ENCODE measurements at regions not wholly inside any gene's neighbourhood (a gene's known extent, or its start where the extent isn't known, plus 50 kb on each side); places are given as distances from the start of the nearest gene placed in this dataset.
"Not testable (repeated sequence)": the region's sequence is repeated elsewhere in the genome, so short reads cannot be mapped to it uniquely, and the experiment has no call there.

DNA sequence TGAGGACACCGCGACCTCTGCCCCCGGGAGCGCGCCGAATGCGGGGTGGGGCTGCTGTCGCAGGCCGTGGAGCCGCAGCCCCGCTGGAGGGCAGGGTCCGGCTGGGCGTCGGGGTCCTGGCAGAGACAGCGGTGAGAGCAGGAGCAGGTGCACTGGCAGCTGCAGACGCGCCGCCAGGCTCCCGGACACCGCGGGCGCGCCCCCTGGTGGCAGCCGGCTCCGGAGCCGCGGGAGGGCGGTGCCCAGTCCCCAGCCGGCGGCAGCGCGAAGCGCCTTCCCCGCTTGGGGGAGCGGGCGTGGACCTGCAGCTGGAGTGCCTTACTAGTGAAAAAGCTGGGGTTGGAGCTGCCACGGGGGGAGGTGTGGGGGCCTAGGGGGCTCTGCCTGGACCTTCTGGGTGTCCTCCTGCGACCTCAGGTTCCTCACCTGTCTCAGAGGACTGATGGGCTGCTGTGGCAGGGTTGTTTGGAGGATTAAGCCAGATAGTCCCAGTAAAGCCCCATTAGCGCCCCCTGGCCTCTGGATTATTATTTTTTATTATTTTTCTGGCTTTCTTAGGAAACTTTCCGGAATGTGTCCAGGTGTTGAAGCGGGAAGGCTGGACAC is 274.2 kb downstream of the CCDC74A start:
- Histone ChIP-seq H3K4me3 (peak overlapping the region in 3 of 4 donors; percentile 42 to 49 (median 43)), H3K4me1 (peaks cover 7 to 16% (median 14%) of the 10 kb centered on the region in 4 donors)
- H3K27ac ChIP-seq, H3K9me3 ChIP-seq, H3K27me3 ChIP-seq, H3K36me3 ChIP-seq: not testable (repeated sequence)
- 5 to 13% methylated on average over 3 to 4 of the region's 41 CpGs for WGBS, 2 donors
- ATAC-seq (ENCODE audit: low FRiP score in 2 of 2) (peak; percentile 62 to 92), DNase-seq (peak; percentile 67 to 96)
- TF ChIP-seq CTCF (IDR thresholded peaks at IDR 0.05) = peak; percentile 79 to 93 (median 84)

GRCh38 chr2:131802351-131802836 is 274.7 kb downstream of the CCDC74A start:
- H3K27me3 ChIP-seq, H3K27ac ChIP-seq, H3K9me3 ChIP-seq, H3K36me3 ChIP-seq: not testable (repeated sequence)
- DNase-seq (peak; percentile 63 to 90), ATAC-seq (ENCODE audit: low FRiP score in 2 of 2) (peak in 1 of 2 donors; percentile 82)
- H3K4me3 ChIP-seq = peak overlapping the region in 3 of 4 donors; percentile 42 to 49 (median 43)
- peaks cover 7 to 16% (median 14%) of the 10 kb centered on the region in 4 donors for H3K4me1 ChIP-seq
- WGBS, 2 donors = 6 to 12% methylated on average over 20 to 30 of the region's 34 CpGs

GRCh38 chr2:131803237-131803636 is 275.5 kb downstream of the CCDC74A start:
- H3K27me3 ChIP-seq; ATAC-seq (ENCODE audit: low FRiP score in 2 of 2); H3K27ac ChIP-seq; DNase-seq; H3K4me3 ChIP-seq; H3K36me3 ChIP-seq; H3K9me3 ChIP-seq: not testable (repeated sequence)
- peaks cover 7 to 16% (median 14%) of the 10 kb centered on the region in 4 donors for H3K4me1 ChIP-seq
- 72 to 80% methylated on average over 5 of the region's 5 CpGs for WGBS, 2 donors

- not testable (repeated sequence) for H3K27me3 ChIP-seq; H3K36me3 ChIP-seq; H3K4me1 ChIP-seq; DNase-seq; H3K9me3 ChIP-seq; H3K4me3 ChIP-seq; H3K27ac ChIP-seq; ATAC-seq (ENCODE audit: low FRiP score in 2 of 2)
- 74 to 79% methylated on average over 2 of the region's 2 CpGs for WGBS, 2 donors
These were observed 284.9 kb downstream of the CCDC74A start for GRCh38 chr2:131812605-131813004.

DNA sequence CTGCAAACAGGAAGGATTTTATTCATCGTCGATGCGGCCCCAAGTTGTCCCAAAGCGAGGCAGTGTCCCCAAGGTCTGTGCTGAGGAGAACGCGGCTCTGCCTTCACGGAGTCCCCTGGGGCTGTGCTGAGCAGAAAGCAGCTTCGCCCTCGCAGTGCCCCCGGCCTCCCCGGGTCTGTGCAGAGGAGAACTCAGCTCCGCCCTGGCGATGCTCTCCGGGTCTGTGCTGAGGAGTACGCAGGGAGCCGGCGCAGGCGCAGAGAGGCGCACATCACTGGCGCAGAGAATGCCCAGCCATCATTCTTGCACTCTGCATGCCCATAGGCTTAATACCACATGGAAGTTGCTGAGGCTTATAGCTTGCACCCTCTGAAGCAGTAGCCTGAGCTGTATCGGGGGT is 285.7 kb downstream of the CCDC74A start:
- not testable (repeated sequence) for H3K27ac ChIP-seq; H3K4me3 ChIP-seq; H3K9me3 ChIP-seq; H3K27me3 ChIP-seq; ATAC-seq (ENCODE audit: low FRiP score in 2 of 2); H3K36me3 ChIP-seq; H3K4me1 ChIP-seq
- peak in 1 of 2 donors; percentile 62 for DNase-seq
- 92 to 93% methylated on average over 7 to 21 of the region's 21 CpGs for WGBS, 2 donors

DNA sequence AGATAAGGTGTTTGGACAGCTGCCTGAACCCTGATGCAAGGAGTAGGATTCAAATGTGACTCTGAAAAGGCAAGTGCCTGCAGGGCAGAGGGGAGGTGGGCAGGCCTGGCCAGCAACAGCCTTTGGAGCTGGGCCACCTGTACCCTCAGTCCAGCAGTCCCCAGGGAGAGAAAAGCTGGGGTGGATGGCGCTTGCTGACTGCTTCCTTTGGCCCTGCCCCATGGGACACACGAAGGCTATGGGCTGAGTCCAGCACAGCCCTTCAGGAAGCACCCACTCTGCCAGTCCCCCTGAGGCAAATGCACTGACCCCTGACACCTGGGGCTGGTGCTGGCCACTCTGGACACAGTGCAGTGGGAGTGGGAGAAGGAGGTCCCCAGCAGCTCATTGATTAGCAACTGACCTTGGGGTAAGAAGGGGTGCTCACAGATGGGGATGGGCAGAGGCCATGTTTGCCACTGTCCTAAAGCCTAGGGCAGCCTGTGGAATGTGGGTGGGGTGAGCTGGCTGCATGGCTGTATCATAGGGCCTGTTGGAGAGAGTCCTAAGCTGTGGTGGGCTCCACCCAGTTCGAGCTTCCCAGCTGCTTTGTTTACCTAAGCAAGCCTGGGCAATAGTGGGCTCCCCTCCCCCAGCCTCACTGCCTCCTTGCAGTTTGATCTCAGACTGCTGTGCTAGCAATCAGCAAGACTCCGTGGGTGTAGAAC is 290.7 kb downstream of the CCDC74A start:
- H3K9me3 ChIP-seq, H3K36me3 ChIP-seq, H3K4me3 ChIP-seq, H3K27ac ChIP-seq, H3K4me1 ChIP-seq, H3K27me3 ChIP-seq: not testable (repeated sequence)
- DNase-seq = peak in 1 of 2 donors; percentile 23
- 48 to 86% methylated on average over 1 to 2 of the region's 4 CpGs for WGBS, 2 donors
- ATAC-seq (ENCODE audit: low FRiP score in 2 of 2) = peak; percentile 14 to 53

- not testable (repeated sequence) for H3K4me1 ChIP-seq; H3K27ac ChIP-seq; H3K36me3 ChIP-seq; H3K9me3 ChIP-seq; ATAC-seq (ENCODE audit: low FRiP score in 2 of 2); H3K27me3 ChIP-seq; H3K4me3 ChIP-seq
- DNase-seq = peak in 1 of 2 donors; percentile 38
- 38 to 58% methylated on average over 2 of the region's 3 CpGs for WGBS, 2 donors
These were observed 294.6 kb downstream of the CCDC74A start for GRCh38 chr2:131822237-131822721.

- H3K36me3 ChIP-seq; H3K4me3 ChIP-seq; H3K27me3 ChIP-seq; H3K9me3 ChIP-seq; H3K4me1 ChIP-seq; ATAC-seq (ENCODE audit: low FRiP score in 2 of 2); H3K27ac ChIP-seq: not testable (repeated sequence)
- peak in 1 of 2 donors; percentile 51 for DNase-seq
- 93 to 100% methylated on average over 1 to 2 of the region's 2 CpGs for WGBS, 2 donors
These were observed 295.4 kb downstream of the CCDC74A start for GRCh38 chr2:131823058-131823457.

GRCh38 chr2:131824986-131825385 is 297.3 kb downstream of the CCDC74A start:
- H3K9me3 ChIP-seq; H3K27ac ChIP-seq; H3K4me3 ChIP-seq; ATAC-seq (ENCODE audit: low FRiP score in 2 of 2); H3K27me3 ChIP-seq; DNase-seq; H3K4me1 ChIP-seq; H3K36me3 ChIP-seq: not testable (repeated sequence)
- 28 to 39% methylated on average over 2 of the region's 2 CpGs for WGBS, 2 donors

Data from upper lobe of left lung (tissue), 6 donors.